Left forelimb (tissue), 1 donor: ENCODE measurements at regions not wholly inside any gene's neighbourhood (a gene's known extent, or its start where the extent isn't known, plus 50 kb on each side); places are given as distances from the start of the nearest gene placed in this dataset.

Experiments used
- DNase-seq: peaks from one replicate; pipeline ENCODE4 v3.0.0-alpha.2; 2018; ENCODE audit warnings: low spot score

DNA sequence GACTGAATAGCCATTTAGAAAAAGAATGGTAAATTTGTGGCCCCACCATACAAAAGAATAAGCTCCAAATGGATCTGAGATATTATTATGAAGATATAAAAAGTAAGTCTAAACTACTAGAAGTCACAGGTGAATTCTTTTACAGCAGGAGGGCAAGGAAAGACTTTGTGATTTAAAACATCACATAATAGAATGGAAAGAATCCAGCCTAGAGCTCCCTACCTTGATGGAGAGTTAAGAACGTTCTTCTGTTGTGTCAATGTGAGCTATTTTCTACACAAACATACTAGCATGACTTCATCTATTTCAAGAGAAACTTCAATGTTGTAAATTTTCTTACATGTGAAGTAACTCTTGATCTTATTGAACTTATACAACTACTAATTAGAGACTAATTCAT, 100.0 kb upstream of the NRSN1 start:
- no peak for DNase-seq

DNA sequence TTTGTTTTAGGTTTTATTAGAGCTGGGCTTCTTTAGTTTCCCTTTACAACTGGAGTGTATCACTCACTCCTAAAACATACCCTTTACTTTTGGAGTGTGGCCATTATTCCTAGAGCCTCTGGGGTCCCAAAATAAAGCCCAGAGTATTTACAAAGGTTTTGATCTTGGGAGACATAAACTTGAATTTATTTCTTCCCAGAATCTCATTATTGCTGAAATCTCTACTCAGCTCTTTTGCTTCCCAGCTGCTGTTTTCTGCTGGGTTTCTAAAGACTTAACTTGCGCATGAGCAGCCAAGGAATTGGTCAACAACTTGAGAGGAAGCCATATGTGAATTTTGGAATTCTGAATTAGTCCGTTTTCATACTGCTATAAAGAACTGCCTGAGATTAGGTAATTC, 94.5 kb upstream of the NRSN1 start:
- DNase-seq, result no peak

DNA sequence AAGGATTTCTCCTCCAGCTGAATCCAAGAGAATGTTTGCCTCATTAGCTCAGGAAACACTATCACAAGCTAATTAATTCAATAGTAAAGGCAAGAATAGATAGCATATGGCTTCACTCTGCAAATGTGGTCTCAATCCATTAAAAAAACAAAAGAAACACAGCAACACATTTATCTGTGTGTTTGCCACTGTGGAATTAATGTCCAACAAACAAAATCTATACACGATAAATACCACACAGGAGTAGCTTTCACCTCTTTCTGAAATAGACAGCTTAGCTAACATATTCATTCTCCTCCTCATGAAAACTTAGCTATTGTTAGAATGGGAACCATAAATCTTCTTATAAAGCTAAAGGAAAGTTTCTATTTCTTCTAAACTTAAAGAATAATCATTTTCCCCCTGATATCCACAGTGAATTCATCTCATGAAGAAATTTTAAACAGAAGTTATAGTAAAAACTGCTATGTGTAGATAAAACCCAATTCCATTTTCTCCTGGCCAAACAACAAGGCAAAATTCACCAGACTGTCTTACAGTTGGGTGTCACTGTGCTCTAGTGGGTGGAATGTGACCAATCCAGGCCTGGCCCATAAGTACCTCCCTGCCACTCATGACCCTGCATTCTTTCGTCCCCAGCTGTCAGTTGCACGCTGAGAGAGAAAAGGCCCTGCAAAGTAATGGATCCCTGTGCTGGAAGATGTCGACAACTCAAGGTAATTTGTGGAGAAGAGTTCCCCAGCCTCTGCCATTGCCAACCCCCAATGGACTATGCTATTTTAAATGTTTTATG, 92.9 kb upstream of the NRSN1 start:
- DNase-seq, result no peak

DNA sequence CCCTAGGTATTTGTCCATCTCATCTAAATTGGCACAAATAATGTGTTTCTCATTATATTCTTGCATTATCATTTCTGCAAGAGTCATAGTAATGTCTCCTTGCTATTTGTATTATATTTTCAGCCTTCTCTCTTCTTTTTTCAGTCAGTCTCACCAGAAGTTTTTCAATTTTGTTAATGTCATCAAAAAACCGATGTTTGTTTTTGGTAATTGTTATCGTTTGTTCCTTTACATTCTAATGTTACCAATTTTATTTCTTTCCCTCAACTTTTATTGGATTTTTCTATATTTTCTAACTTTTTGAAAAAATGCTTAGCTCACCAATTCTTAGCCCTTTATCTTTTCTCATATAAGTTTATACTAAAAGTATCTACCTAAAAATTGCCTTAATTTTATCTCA, 82.2 kb upstream of the NRSN1 start:
- DNase-seq, result no peak

DNA sequence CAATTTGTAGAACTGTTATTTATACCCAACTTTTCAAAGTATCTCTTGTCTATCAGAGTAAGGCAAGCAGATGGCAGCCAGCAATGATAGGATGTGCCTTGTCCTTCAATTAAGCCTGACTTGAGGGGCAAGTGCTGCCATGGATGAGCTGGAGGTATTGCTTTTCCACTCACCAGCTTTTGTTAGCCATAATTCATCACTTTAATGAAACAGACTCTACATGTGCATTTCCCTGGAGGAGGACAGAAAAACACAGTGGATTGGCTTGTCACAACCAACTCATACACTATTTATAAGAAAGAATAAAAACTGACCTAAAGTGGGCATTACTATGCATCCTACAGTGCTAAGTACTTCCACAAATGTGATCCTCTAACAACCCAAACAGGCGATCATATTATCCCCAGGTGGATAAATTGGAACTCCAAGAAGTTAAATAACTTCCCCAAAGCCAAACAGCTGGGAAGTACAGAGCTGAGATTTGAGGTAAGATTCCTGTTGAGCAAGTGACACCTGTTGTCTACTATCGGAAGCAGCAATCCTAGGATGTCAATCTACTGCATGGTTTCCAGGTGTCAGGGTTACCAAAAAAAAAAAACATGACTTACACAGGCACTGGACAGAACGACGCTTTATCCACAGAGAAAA, 73.9 kb upstream of the NRSN1 start:
- no peak for DNase-seq

DNA sequence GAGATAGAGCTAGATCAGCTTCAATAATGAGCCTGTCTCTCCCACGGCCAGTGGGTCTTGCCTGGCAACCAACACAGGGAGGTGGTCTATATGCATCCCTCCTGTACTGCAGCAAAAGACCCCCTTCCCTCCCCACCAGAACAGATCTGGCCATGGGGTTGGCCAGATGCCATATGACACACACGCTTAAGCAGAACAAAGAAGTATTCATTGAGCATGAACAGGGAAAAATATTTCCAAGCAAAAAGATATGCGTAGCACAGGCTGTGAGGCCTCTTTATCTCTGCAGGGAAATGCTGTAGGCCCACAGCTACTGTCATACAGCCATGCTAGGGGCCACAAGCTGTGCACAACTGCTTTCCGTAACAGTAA, 73.4 kb upstream of the NRSN1 start:
- no peak for DNase-seq

DNA sequence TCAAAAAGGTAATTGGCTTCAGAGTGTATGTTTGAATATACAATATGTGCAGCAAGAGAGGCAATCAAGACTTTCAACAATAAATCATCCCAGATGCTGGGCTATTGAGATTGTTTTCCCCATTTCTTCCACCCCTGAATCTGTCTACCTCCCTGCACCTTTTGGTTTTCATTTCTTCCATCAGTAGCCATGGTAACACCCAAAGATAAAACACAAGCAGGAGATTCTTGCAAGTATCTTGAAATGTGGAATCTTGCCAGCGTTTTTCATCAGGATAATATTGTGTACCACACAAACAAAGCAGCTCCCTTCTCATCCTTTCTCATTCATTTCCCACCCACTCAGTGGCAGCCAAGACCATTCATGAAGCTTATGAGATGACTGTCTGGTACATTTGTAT, 73.0 kb upstream of the NRSN1 start:
- DNase-seq, result no peak

DNA sequence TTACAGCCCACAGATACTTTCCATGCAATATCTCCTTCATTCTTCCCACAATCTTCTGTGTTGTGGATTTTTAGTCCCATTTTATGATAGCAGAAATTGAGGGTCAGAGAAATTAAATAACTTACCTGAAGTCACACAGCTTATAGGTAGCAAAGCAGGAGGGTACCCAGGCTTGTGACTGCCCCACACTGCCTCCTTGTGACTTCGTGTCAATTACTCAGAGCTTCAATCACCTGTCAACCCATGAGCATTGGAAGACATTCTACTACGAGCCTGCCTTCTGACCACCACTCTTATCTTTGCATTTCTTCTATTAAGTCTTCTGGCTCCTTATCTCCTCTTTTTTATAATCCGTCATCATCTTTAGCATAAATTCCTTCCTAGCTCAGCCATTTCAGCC, 71.6 kb upstream of the NRSN1 start:
- DNase-seq, result no peak

DNA sequence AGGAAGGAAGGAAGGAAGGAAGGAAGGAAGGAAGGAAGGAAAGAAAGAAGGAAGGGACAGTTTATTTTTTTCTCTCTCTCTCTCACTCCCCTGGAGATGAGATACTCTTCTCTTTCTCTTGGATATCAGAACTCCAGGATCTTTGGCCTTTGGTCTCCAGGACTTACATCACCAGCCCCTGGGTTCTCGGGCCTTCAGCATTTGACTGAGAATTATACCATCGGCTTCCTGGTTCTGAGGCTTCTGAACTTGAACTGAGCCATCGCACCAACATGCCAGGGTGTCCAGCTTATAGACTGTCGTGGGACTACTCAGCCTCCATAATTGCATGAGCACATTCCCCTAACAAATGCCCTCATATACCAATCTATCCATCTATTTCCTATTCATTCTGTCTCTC, 69.4 kb upstream of the NRSN1 start:
- no peak for DNase-seq

DNA sequence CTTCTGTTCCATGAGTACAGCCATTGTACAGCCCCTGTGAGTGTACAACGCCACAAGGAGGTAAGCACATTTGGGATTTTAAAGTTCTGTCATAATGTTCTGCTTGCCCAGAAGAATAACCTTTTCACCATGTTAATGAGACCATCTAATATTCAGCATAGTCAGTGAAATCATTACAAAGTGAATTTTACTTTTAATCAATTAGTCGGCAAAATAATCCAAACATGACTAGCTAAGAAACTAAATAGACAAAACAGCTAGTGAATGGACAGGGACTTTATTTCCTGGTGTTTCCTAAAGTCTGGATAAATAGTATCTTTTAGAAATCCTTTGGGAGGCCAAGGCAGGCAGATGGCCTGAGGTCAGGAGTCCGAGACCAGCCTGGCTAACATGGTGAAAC, 69.0 kb upstream of the NRSN1 start:
- DNase-seq, result no peak

DNA sequence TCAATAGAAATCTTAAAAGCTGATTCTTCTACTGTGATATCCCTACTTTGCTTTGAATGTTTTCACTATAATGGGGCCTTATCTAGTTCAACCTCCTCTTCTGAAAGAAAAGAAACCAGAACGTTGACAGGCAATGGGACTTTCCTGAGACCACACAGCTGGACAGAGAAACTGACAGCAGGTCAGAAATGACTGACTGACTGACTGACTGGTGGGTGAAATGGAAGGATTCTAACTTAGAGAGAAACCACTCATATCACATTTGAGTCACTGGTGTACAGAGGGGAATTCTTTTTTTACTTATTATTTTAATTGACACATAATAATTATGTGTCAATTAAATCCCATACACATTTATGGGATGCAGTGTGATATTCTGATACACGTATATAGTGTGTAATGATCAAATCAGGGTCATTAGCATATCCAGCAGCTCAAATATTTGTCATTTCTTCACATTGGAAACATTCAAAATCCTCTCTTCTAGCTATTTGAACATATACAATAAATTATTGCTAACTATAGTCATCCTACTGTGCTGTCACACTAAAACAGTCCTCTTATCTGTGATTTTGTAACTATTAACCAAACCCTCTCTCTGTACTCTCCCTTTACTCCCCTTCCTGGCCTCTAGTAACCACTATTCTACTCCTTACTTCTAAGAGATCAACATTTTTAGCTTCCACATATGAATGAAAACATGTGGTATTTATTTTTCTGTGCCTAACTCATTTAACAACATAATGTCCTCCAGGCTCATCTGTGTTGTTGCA, 64.8 kb upstream of the NRSN1 start:
- no peak for DNase-seq

DNA sequence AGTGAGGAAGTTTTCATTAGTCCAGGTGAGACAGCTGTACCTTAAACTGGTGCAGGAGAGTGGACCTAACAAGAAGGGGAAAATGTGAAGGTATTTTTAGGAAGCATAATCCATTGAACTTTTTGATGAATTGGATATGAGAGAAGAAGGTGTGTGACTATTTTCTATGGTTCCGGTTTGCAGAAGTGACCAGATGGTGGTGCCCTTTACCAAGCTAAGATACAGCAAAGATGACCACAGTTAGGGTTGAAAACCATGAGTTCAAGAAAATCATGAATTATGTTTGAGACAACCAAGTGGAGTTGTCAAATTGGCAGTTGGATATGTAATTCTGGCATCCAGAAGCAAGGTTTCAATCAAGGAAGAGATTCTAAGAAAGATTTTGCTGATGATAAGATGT, 61.9 kb upstream of the NRSN1 start:
- no peak for DNase-seq

DNA sequence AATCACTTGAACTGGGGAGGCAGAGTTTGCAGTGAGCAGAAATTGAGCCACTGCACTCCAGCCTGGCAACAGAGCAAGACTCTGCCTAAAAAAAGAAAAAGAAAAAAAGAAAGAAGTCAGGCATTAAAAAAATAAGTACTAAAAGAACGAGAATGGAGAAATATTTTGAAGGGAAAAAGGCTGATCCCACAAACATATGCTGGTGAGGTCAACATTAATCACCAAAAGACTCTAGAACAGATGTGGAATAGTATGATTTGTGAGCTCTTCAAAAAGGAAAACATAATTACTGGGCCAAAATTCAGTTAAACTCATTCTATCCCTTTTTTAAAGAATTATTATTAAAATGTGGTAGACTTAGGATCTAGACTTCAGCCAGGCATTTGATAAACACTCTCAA, 61.2 kb upstream of the NRSN1 start:
- DNase-seq, result no peak

DNA sequence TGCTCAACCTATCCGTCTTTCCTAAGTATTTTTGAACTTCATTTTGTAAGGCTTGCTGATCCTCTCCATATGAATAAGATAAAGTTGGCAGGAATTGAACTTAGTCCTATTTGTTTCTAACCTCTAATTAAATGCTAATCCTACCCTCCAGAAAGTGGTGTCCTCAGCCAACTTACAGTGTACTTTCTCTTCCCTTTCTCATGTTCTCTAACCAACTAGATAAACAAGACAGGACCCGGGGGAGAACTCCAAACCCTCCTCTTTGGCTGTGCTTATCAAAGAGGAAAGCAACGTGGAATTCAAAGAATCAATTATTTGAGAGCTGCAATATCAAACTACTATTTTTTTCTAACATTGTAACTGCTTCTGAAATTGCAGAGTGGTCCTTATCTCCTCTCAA, 56.5 kb upstream of the NRSN1 start:
- DNase-seq, result no peak

DNA sequence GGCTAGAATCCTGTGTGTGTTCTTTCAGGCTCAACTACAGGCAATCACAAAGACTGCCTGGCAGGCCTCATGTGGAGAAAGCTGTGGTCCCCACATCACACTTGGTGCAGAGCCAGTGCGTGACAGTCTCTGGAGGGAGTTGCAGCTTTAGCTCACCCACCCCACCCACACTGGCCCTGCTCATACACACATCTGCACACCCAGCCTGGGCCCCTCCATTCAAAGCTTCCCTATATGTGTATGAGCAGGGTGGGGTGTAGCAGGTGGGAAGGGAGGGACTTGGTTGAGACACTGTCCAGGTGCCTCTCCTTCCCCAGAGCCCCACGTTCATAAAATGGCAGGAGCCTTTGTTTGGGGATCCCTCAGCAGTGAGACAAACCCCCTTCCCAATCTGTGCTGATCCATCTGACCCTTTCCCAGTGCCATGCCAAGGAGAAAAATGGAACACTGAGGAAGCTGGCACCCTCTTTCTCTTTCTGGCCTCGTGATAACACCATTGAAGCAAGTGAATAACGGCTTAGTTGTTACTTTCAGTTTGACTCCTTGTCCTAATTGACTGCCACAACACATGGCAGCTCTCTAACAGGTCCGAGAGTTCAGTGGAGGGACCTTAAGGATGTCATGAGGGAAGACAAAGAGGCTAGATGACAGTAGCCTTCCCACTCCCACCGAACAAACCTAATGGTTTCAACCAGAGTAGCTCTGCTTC, 53.8 kb upstream of the NRSN1 start:
- DNase-seq, result no peak

DNA sequence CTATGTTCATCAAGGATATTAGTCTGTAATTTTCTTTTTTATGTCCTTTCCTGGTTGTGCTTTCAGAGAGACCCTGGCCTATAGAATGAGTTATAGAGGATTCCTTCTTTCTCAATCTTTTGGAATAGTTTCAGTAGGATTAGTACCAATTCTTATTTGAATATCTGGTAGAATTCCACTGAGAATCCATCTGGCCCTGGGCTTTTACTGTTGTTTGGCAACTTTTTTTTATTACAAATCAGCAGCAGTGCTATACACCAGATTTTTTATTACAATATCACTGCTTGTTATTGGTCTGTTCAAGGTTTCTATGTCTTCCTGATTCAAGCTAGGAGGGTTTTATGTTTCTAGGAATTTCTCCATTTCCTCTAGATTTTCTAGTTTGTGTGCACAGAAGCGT, 50.0 kb upstream of the NRSN1 start:
- no peak for DNase-seq
